Daoy (cell line): ENCODE measurements at regions not wholly inside any gene's neighbourhood (a gene's known extent, or its start where the extent isn't known, plus 50 kb on each side); places are given as distances from the start of the nearest gene placed in this dataset.
"Not testable (repeated sequence)": the region's sequence is repeated elsewhere in the genome, so short reads cannot be mapped to it uniquely, and the experiment has no call there.

Experiments
- DNase-seq: peaks from one replicate; pipeline ENCODE4 v3.0.0-alpha.2; 2015; ENCODE audit warnings: low read depth

GRCh38 chr2:144785253-144785652 is 265.3 kb upstream of the ZEB2 start:
- no peak for DNase-seq

- peak; percentile 2 for DNase-seq
Observed at GRCh38 chr2:144780983-144781382, 261.1 kb upstream of the ZEB2 start.

GRCh38 chr2:144776766-144777165 is 256.8 kb upstream of the ZEB2 start:
- no peak for DNase-seq

DNA sequence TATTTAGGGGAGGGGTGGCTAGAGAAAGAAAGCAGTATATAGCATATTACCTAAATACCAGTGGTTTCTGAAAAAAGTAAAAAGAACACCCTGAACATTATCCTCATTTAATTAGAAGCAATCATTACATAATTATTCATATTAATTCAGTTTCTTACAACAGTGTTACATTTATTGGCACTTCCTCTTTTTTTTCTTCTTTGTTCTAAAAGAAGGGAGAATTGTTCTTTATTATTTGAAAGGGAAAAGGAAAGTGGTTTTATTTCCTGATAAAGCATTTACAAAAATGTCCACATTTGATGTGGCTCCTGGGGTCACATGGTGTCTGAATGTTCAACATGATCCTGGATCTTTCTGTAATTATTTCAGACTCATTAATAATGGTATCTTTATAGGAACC is 254.9 kb upstream of the ZEB2 start:
- DNase-seq, result no peak

- DNase-seq, result no peak
Observed at GRCh38 chr2:144771348-144771747, 251.4 kb upstream of the ZEB2 start.

DNA sequence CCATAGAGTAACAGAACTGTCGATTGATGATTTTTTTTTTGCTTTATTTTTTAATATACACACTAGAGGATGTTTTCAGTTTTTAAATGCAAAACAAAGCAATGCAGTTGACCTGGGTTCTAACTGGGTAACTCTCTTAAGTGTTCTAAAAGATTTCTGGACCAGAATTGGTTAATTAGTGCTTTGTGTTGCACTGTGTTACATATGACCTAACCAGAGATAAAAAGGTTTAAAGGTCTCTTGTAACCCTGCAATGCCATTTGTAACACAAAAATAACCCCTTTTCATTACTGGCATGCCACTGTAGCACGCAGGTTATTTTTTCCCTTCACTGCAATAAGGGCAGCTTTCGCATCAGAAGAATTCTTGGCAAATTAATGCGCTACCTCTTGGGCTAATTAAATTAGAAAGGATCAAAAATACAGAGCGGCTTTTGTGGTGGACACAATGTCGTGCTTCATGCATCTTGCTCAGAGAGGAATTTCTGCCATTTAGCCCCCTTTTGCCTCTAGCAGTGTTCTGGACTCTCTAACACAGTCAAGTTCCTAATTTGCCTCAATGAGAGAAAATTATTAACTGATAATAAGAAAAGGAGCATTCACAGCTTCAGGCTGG is 250.8 kb upstream of the ZEB2 start:
- DNase-seq, result no peak

DNA sequence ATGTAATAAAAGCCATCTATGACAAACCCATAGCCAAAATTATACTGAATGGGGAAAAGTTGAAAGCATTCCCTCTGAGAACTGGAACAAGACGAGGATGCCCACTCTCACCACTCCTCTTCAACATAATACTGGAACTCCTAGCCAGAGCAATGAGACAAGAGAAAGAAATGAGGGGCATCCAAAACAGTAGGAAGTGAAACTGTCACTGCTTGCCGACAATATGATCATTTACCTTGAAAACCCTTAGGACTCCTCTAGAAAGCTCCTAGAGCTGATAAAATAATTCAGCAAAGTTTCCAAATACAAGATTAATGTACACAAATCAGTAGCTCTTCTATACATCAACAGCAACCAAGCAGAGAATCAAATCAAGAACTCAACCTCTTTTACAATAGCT is 241.0 kb upstream of the ZEB2 start:
- not testable (repeated sequence) for DNase-seq

GRCh38 chr2:144759746-144760145 is 239.8 kb upstream of the ZEB2 start:
- DNase-seq, result no peak

GRCh38 chr2:144758196-144758595 is 238.3 kb upstream of the ZEB2 start:
- DNase-seq, result not testable (repeated sequence)

GRCh38 chr2:144753416-144753815 is 233.5 kb upstream of the ZEB2 start:
- no peak for DNase-seq

DNA sequence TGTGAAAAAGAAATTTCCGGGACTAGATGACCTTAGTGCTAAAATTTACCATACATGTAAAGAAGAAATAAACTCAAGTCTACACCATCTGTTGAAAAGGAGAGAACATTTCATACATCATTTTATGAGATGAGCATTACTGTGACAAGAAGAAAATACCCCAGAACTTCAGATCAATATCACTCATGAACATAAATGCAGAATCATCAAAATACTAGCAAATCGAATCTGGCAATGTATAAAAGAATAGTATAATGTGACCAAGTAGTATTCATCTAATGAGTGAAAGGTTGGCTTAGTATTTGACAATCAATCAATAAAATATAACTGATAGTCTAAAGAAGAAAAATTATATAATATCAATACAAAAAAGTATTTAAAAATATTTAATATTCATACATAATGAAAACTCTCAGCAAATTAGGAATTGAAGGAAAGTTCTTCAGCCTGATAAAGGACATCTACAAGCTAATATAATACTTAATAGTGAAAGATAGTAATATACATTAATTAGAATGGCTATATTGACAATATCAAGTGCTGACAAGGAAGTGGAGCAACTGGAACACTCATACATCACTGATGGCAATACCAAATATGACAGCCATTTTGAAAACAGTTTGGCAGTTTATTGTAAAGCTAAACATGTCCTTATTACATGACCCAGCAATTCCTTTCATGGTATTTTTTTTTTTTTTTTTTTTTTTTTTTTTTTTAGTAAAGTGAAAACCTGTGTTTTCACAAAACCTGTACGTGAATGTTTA is 231.4 kb upstream of the ZEB2 start:
- no peak for DNase-seq

DNA sequence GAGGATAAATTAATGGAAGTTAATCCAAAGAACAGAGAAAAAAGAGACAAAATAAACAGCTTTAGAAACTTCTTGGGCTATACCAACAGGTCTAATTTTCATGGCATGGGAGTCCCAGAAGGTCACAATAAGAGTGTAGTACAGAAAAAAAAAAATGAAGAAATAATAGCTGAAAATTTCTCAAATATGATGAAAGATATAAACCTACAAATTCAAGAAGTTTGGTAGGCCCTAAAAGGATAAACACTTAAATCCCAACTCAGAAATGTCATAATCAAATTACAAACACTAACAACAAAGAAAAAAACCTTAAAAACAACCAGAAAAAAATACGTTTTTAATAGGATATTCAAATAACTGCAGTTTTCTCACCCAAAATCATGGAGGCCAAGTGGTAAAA is 229.3 kb upstream of the ZEB2 start:
- DNase-seq, result no peak

GRCh38 chr2:144748443-144748842 is 228.5 kb upstream of the ZEB2 start:
- DNase-seq, result no peak

DNA sequence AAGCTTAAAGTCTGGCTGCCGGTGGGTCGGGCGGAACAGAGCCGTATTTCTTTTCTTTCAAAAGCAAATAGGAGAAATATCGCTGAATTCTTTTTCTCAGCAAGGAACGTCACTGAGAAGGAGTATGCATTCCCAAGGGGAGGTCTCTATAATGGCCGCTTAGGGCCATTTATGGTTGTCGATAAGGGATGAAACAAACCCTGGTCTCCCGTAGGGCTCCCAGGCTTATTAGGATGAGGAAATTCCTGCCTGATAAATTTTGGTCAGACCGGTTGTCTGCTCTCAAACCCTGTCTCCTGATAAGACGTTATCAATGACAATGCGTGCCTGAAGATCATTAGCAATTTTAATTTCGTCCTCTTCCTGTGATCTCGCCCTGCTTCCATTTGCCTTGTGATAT is 227.7 kb upstream of the ZEB2 start:
- no peak for DNase-seq

DNA sequence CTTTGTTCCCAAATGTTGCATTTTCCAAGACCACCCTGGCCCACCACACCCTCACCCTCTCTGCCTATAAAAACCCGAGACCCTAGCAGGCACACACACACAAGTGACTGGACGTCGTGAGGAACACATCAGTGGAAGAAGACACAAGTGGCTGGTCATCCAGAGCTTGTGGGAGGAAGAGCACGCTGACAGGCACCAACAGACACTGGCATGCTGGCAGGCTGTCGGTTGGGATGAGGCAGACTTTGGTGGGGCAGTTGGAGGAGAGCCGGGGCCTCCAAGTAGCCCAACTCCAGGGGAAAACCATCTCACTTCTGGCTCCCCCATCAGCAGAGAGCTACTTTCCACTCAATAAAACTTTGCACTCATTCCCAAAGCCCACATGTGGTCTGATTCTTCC is 225.5 kb upstream of the ZEB2 start:
- no peak for DNase-seq

DNA sequence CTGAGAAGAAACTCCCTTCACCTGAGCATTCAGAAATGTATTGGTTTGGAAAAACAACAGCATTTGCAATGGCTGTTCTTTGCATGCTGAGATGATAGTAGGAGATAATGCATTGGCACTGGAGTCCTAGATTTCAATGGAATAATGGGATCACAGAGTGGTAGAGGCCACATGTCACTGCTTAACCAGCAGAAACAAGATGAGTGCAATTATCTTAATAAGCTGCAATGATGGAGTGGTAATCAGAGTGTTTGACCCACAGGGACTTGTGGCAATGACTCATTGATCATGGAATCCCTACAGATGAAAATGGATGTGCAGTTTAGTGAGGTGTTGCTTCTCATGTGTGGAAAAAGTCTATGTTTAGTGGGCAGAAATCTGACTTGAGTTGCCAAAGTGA is 218.8 kb upstream of the ZEB2 start:
- DNase-seq, result no peak

GRCh38 chr2:144730711-144731110 is 210.8 kb upstream of the ZEB2 start:
- no peak for DNase-seq

GRCh38 chr2:144724460-144724859 is 204.5 kb upstream of the ZEB2 start:
- DNase-seq, result not testable (repeated sequence)

GRCh38 chr2:144718376-144718775 is 198.5 kb upstream of the ZEB2 start:
- no peak for DNase-seq

GRCh38 chr2:144715992-144716391 is 196.1 kb upstream of the ZEB2 start:
- no peak for DNase-seq

DNA sequence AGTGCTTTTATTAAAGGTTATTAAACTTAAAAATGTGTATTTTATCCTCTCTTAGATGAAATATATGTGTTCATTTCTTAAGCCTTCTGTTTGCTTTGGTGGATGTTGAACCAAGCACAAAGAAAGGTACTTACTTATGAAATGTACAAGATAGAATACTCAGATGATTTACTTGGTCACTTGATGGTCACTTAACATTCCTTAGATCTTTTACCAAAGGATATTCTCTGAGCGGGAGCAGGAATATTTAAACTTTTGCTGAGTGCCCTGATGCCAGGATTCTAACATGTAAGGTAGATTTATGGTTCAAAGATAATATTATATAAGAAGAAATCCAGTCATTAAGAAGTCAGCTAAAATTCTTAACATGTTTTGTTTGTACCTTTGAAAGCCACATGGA is 193.5 kb upstream of the ZEB2 start:
- DNase-seq, result no peak

DNA sequence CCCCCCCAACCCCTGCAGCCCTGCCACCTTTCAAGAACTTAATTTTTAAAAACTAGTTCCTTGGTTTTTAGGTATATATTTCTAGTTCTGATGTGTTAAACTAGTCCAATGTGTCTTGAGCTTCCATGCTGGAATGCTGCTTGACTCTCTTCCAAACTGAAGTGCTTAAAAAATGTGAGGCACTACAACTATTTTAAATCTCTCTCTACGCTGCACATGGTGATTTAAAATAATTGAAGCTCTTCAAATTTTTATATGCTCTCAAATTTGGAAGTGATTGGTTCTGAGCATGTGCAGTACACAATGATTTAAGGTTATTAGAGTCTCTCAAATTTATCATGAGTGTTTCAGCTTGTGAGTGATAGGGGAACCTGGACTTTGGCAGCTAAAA is 192.6 kb upstream of the ZEB2 start:
- DNase-seq, result no peak

- no peak for DNase-seq
Observed at GRCh38 chr2:144711630-144712549, 192.0 kb upstream of the ZEB2 start.
